A549 (cell line): ENCODE measurements at regions not wholly inside any gene's neighbourhood (a gene's known extent, or its start where the extent isn't known, plus 50 kb on each side); places are given as distances from the start of the nearest gene placed in this dataset.
A peak's percentile ranks its signal among the peaks of the same experiment; 100 is the strongest.

Experiments
- ATAC-seq, 2 experiments: fragments of 200-7000 bp in 1 of 2; fragments of >200 bp in 1 of 2; cut with Nextera tagmentation in 1 of 2; cut with Tn5 transposase in 1 of 2; 3 replicates each; pipeline versions ENCODE4 v1.8.0 to v1.9.1; 2018 to 2020; ENCODE audit warnings: mild to moderate bottlenecking in 1 of 2, moderate library complexity in 1 of 2
- CTCF ChIA-PET: fragments of 300-600 bp; sonication (Branson Sonifier 250); formaldehyde crosslinking; extraction: SDS; loops from one replicate; lab custom pipeline; 2021; ENCODE audit warnings: antibody characterized with exemption, inconsistent platforms; lab: Yijun Ruan, JAX
- POLR2A ChIA-PET: fragments of 350-600 bp; formaldehyde crosslinking; extraction: SDS; loops from one replicate; lab custom pipeline; 2021; ENCODE audit warnings: antibody characterized with exemption, inconsistent platforms; lab: Yijun Ruan, JAX
- DNase-seq, 2 experiments: peaks; one replicate each; pipeline versions ENCODE4 v3.0.0 to v3.0.0-alpha.2; 2011 to 2016; ENCODE audit warnings: low read depth in 1 of 2, low spot score in 1 of 2
- FAIRE-seq: peaks from 2 replicates; lab custom pipeline; 2011; peaks lifted over from hg19 to GRCh38; lab: Jason Lieb, UNC
- H3K27ac ChIP-seq, 2 experiments: fragments of >200 bp; sonication (Bioruptor Twin); formaldehyde crosslinking; 3 replicates each; pipeline ENCODE4 v1.5.1; 2016 to 2017
- H3K4me1 ChIP-seq: fragments of >200 bp; sonication (Bioruptor Twin); formaldehyde crosslinking; 3 replicates; pipeline ENCODE4 v1.6.1; 2016
- H3K4me2 ChIP-seq: fragments of >200 bp; sonication (Bioruptor Twin); formaldehyde crosslinking; 3 replicates; pipeline ENCODE4 v1.6.1; 2016
- H3K4me3 ChIP-seq: fragments of >200 bp; sonication (Bioruptor Twin); formaldehyde crosslinking; 3 replicates; pipeline ENCODE4 v1.5.1; 2016
- H3K9me3 ChIP-seq: fragments of >200 bp; sonication (Bioruptor Twin); formaldehyde crosslinking; 3 replicates; pipeline ENCODE4 v1.6.1; 2016
- CBX2 ChIP-seq: fragments of 200-600 bp; sonication (generic); IDR thresholded peaks from 2 replicates; pipeline ENCODE4 v1.6.1; 2016; ENCODE audit warnings: low read depth, mild to moderate bottlenecking, borderline replicate concordance
- CEBPB ChIP-seq, 2 experiments: fragments of >200 bp in 1 of 2; sonication (Bioruptor Twin) in 1 of 2; formaldehyde crosslinking in 1 of 2; IDR thresholded peaks; 2 replicates each; pipeline ENCODE4 v1.6.1; 2012 to 2016
- E2F6 ChIP-seq: IDR thresholded peaks from 2 replicates; pipeline ENCODE4 v1.6.1; 2012; ENCODE audit warnings: low read depth, borderline replicate concordance
- EHF ChIP-seq: fragments of 250-450 bp; sonication (Bioruptor Pico); IDR thresholded peaks from 2 replicates; pipeline ENCODE4 v1.5.0; 2020; ENCODE audit warnings: mild to moderate bottlenecking
- GATA3 ChIP-seq: IDR thresholded peaks from 2 replicates; pipeline ENCODE4 v1.6.1; 2012; ENCODE audit warnings: borderline replicate concordance
- HES2 ChIP-seq: fragments of >200 bp; sonication (Bioruptor Twin); formaldehyde crosslinking; IDR thresholded peaks from 2 replicates; pipeline ENCODE4 v1.6.1; 2016
- HMGXB4 ChIP-seq: fragments of 250-450 bp; sonication (Bioruptor Pico); IDR thresholded peaks from 2 replicates; pipeline ENCODE4 v1.5.0; 2021; ENCODE audit warnings: mild to moderate bottlenecking, moderate library complexity, borderline replicate concordance
- HOXA7 ChIP-seq: fragments of 250-450 bp; sonication (Bioruptor Pico); IDR thresholded peaks from 2 replicates; pipeline ENCODE4 v1.5.0; 2020; ENCODE audit warnings: mild to moderate bottlenecking, moderate library complexity
- MAFK ChIP-seq: fragments of 450-650 bp; IDR thresholded peaks from 2 replicates; pipeline ENCODE4 v1.6.1; 2014; ENCODE audit not compliant: partially characterized antibody
- SREBF2 ChIP-seq: fragments of 450-650 bp; IDR thresholded peaks from 2 replicates; pipeline ENCODE4 v1.6.1; 2014; ENCODE audit warnings: mild to moderate bottlenecking, moderate library complexity
- TP53 ChIP-seq: fragments of 250-450 bp; sonication (Bioruptor Pico); IDR thresholded peaks from 2 replicates; pipeline ENCODE4 v1.5.0; 2021; ENCODE audit warnings: mild to moderate bottlenecking, moderate library complexity
- ZC3H11A ChIP-seq: fragments of 450-650 bp; IDR thresholded peaks from 2 replicates; pipeline ENCODE4 v1.6.1; 2014; ENCODE audit warnings: antibody characterized with exemption, mild to moderate bottlenecking
- ZFP36 ChIP-seq: fragments of 450-650 bp; IDR thresholded peaks from 2 replicates; pipeline ENCODE4 v1.6.1; 2014; ENCODE audit warnings: borderline replicate concordance; ENCODE audit not compliant: partially characterized antibody
- ZNF302 ChIP-seq: fragments of 250-450 bp; sonication (Bioruptor Pico); IDR thresholded peaks from 2 replicates; pipeline ENCODE4 v1.9.0; 2021; ENCODE audit warnings: inconsistent platforms, mild to moderate bottlenecking, moderate library complexity
- ZSCAN20 ChIP-seq: fragments of 250-450 bp; sonication (Bioruptor Pico); IDR thresholded peaks from 2 replicates; pipeline ENCODE4 v1.8.0; 2022; ENCODE audit warnings: mild to moderate bottlenecking, moderate library complexity
- WGBS: methylation state at CpG from one replicate; pipeline ENCODE4 v1.1.6; 2017; ENCODE audit errors: missing lambda C conversion rate; 5-methylcytosine and 5-hydroxymethylcytosine counted together

GRCh38 chr20:50258790-50259483 is 68.3 kb downstream of the CEBPB start:
- Histone ChIP-seq H3K4me1 (peaks cover 31% of the 10 kb centered on the region), H3K9me3 (no peaks in the 10 kb centered on the region), H3K27ac (peak overlapping the region; percentile 70), H3K4me2 (no peak overlapping the region), H3K4me3 (no peak overlapping the region)
- TF ChIP-seq ZNF302 (CRISPR knock-in tag) (no peak), ZC3H11A (no peak), E2F6 (no peak), ZSCAN20 (CRISPR knock-in tag) (no peak), SREBF2 (no peak), MAFK (no peak), HOXA7 (CRISPR knock-in tag) (no peak), HMGXB4 (CRISPR knock-in tag) (no peak), CBX2 (no peak), HES2 (no peak)
- ChIA-PET CTCF (interaction anchor here (0.7 to 1.3 kb wide), 2 partner anchors 13 to 211 kb away, joined by 3 to 7 read pairs; no protein-coding TSS in a partner anchor), POLR2A (no interaction called here)
- peak in 1 of 2 experiments; percentile 17; a peak in 1 of 6 replicates for ATAC-seq
- 92% methylated on average over 8 of the region's 8 CpGs for WGBS
- no peak for DNase-seq
- FAIRE-seq = no peak

- peak in 1 of 2 experiments; percentile 51; a peak in 3 of 6 replicates for ATAC-seq
- H3K4me2 ChIP-seq = peak overlapping the region; percentile 39
These were observed 69.3 kb downstream of the CEBPB start for GRCh38 chr20:50259705-50260478.

GRCh38 chr20:50260479-50261221 is 70.0 kb downstream of the CEBPB start:
- ChIA-PET CTCF (interaction anchor here (1.0 to 1.2 kb wide), 2 partner anchors 14 to 40 kb away, joined by 3 read pairs; no protein-coding TSS in a partner anchor), POLR2A (no interaction called here)
- WGBS = 78% methylated on average over 8 of the region's 8 CpGs
- Histone ChIP-seq H3K4me2 (peak overlapping the region; percentile 39), H3K4me1 (peaks cover 31% of the 10 kb centered on the region), H3K27ac (peak overlapping the region; percentile 70), H3K4me3 (no peak overlapping the region), H3K9me3 (no peaks in the 10 kb centered on the region)
- DNase-seq (no peak), FAIRE-seq (no peak), ATAC-seq (peak in 1 of 2 experiments; percentile 24; a peak in 2 of 6 replicates)
- TF ChIP-seq ZFP36 (peak; percentile 85), EHF (no peak)

More at GRCh38 chr20:50259705-50260478, 69.3 kb downstream of the CEBPB start:
- H3K27ac ChIP-seq = peak overlapping the region; percentile 70
- no peak for TF ChIP-seq TP53 (CRISPR knock-in tag)
- no peak for TF ChIP-seq CEBPB (IDR thresholded peaks at IDR 0.05)
- TF ChIP-seq GATA3 = no peak
- no peak for DNase-seq
- POLR2A ChIA-PET = no interaction called here
- no peak overlapping the region for H3K4me3 ChIP-seq
- no peak for FAIRE-seq
- peaks cover 31% of the 10 kb centered on the region for H3K4me1 ChIP-seq
- CTCF ChIA-PET = interaction anchor here (1.0 to 1.3 kb wide), 2 partner anchors 13 to 14 kb away, joined by 3 to 7 read pairs; no protein-coding TSS in a partner anchor
- 62% methylated on average over 9 of the region's 9 CpGs for WGBS
- no peaks in the 10 kb centered on the region for H3K9me3 ChIP-seq
